HG02759 (cell line): ENCODE measurements at regions not wholly inside any gene's neighbourhood (a gene's known extent, or its start where the extent isn't known, plus 50 kb on each side); places are given as distances from the start of the nearest gene placed in this dataset.

Source experiments
- ATAC-seq: cut with Tn5 transposase; IDR thresholded peaks from one replicate; pipeline ENCODE4 v1.9.1; 2021; ENCODE audit warnings: mild to moderate bottlenecking, moderate library complexity; ENCODE audit not compliant: unreplicated experiment

DNA sequence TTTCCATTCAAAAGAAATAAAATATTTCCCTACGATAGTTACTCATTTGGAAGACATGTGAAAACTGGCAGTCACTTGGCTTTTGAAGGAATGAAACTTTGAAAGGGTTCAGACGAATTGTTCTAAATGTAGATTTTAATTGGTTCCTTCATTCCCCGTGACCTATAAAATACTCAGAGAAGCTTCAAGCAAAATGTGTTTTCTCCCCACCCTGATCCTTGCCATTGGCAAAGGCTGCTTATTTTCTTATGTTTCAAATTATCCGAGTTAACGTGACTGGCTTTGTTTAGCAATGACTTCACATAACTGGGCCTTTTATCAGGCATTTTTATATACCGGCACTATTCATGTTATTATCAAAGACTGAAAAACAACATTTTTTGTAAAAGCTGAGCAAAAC is 204.1 kb upstream of the NEIL3 start:
- ATAC-seq: no peak

DNA sequence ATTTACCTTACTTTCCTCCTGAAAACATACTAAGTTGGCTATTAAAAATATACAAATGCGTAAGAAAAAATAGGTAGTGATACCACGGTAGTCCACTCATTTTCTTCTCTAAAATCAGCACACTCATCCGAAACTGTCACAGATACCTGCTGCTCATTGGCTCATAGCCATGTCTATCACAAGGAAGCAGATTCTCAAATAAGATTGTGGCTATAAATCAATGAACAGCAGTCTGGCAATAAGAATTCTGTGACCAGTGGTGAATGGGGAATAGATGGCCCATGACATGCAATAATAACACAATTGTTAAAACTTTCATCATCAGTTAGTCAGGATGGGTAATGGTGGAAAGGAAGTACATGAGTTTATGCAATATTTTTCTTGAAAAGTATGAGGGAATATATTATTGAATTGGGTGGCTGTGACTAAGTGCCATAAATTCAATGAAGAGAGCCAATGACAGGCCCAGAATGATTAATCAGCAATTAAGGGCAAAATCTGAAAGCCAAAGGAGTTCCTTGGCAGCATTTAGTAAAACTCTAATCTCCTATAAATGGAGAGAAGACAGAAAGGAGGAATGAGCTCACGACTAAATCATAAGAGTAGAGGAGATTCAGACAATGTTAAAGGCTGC is 202.3 kb upstream of the NEIL3 start:
- ATAC-seq: no peak

DNA sequence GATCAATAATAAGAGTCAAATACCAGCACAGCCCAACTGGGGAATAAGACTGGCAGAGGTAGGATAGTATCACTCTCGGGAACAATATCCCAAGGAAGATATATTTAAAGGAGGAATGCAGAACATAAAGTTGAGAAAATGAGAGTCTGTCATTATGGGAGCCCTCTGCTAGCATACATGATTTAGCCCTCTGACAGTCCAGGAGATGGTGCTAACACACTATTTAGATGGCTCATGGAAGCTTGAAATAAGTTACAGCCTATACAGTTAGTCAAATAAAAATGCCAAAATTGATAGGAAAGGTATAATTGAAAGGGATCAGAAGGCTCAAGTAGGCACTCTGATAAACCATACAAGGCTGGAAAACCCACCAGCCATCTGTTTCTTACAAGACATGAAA is 201.0 kb upstream of the NEIL3 start:
- ATAC-seq: no peak

DNA sequence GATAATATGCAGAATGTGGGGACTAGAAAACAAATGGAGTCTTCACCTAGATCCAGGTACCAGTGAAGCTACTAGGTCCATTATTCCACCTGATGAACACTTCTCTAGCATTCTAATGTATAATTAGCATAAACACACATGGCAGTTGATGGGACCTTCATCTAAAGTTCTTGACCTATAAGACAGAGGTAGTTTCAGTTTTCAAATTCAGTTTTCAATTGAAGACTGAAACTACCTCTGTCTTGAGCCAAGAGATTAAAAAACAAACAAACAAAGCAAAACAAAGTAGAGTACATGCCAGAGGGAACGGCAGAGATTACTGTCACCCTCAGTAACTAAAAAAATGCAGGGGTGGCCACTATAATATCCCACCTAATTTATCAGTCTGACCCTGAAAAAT is 199.9 kb upstream of the NEIL3 start:
- ATAC-seq: no peak

DNA sequence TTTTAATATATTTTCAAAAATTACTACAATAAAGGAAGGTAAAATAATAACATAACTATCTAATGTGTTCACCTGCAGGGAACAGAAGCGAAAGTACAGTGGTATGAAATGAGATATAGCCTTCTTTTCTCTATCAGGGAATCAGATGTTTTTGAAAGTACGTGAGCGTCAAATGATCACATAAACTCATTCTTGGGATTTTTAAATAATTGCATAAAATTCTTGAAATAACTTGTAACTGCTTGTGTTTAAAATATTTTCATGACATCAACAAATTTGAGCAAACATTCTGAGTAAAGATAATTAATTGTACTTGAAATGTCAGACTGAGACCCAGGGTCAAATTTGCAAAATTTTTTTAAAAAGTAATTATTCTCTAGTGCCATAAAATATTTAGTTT is 193.5 kb upstream of the NEIL3 start:
- no peak for ATAC-seq

DNA sequence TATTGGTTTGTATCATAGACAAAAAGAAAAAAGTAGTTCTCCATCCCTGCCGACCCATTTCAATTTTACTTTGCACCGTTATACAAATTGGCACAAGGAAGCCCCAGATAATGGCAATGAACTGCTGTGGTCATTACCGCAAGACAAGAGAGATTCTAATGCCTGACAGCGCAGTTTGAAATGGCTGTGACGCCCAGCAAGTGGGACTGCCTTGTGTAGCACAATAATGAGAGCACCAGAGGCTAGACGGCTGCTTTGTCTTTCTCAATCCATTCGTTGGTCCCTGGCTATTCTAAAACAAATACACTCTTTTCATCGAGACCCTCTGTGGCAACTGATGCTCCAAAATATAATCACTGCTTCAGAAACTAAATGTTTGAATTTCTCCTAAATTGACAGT is 192.4 kb upstream of the NEIL3 start:
- ATAC-seq: no peak

DNA sequence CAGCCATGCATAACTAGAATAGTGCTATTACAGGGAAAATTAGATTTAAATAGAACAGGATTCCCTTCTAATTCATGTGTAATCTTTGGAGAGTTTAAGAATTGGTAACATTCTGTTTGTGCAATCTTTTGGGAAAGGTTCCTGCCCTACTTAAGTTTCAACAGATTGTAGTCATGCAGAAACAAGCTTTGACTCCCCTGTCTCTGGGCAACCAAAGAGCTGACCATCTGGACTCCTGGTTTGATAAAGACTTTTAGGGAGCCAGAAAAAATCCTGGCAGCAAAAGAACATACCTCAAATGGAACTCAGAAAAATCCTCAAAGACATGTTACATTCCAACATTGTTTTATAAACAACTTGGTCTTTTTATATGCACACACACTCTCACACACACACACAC is 191.1 kb upstream of the NEIL3 start:
- no peak for ATAC-seq

DNA sequence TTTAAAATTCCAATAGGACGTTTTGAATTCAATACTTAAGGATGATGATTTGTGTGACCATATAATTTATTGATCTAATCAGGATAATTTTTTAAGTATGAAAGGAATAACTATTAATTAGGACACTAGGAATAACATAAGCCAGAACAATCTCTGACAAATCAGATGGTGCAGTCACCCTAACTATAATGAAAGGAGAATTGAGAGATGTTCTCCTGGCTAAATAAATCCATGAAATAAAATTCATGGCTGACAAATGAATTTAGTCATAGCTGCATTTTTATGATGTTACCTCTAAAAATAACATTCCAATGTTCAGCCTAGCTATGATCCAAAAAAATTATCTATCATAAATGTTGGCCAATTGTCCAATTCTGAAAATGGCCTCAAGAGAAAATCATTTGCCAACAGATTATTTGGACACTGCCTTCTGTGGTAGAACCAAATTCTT is 190.6 kb upstream of the NEIL3 start:
- no peak for ATAC-seq

DNA sequence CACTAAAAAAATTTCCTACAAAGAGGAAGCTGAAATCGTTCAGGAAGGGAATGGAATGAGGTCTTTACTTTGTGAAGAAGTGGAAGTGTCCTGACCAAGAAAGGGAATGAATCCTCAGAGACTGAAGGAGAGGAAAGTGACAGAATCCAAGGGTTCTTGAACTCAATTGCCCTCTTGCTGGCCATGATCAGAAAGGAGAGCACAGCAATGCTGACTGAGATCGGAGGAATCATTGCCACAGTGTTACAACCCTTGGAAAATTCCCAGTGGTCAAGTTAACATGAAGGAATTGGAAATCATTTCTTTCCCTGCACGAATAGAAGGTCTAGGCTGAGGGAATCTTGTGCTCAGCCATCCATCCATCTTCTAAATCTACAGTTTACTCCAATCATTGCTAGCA is 190.0 kb upstream of the NEIL3 start:
- ATAC-seq: no peak

DNA sequence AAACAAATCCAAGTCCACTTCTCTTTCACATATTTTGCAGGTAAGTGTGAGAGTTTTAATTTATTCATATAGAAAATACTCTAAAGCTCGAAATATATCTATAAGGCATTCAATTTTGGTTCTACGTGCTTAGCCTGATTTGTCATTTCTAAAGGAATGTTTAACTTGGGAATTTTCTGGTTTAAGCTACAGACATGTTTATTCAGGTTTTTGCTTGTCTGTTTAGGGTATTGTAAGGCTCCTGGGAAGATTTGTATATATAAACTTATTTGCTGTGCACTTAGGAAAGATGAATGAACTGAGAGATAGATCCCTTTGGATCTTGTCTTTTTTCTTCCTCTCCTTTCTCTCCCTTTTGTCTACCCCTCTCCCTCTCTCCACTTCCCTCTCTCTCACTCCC is 185.9 kb upstream of the NEIL3 start:
- no peak for ATAC-seq

DNA sequence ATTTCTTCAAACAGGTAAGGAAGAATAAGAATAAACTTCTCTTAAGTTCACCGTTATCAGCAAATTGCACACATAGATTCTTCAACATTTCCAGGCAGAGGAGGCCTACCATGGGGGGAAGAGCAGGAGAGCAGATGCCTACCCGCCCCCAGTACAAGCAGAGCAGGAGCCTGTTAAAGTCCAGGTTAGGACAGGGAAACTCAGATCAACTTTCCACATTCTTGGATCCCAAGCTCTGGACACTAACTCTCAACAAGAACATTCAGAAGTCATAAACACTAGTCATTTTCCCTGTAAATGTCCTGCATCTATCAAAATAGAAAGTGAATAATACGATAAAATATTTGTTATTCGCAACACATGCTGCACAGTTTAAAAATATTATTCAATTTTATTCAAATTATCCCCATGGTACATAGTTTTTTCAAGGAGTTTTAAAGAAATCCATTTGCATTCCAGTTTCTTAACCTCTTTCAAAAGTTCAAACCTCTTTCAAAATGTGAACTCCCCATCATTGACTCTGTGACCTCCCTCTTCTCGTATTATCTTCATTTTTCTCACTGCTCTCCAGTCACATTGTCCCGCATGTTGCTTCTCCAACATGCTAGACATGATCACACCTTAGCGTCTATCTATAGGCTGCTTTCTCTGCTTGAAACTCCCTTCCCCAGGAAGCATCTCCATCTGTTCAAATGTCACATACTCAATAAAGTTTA is 185.2 kb upstream of the NEIL3 start:
- no peak for ATAC-seq

DNA sequence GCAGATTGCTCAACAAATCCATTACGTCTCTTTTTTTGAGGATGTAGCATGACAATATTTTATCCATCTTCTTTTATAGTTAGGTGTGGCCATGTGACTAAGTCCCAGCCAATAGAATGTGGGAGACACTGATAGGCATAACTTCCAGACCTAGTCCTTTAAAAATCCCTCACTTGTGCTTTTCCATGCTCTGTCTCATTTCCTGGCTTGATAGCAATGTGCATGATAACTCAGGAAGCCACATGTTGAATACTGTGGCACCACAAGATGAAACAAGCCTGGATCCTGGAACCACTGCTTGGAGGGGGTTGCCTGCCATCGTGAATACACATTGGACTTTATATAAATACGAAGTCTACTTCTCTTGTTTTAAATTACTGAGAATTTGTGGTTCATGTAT is 184.0 kb upstream of the NEIL3 start:
- ATAC-seq: no peak

DNA sequence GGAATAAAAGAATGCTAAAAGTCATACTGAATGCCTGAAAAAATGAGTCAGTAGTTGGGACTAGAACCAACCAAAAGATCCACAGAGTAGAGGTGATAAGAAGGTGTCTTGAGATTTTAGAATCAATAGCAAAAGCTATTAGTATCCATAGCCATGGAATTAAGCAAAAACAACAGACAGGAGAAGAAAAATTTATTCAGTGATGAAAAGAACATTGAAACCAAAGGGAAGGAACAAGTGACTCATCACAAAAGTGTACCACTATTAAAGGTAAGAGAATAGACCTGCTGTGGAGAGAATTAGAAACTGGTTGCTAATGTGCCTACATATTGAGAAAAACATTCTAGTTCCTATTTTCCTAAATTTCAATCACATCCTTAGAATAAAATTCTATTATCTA is 182.0 kb upstream of the NEIL3 start:
- ATAC-seq: no peak

DNA sequence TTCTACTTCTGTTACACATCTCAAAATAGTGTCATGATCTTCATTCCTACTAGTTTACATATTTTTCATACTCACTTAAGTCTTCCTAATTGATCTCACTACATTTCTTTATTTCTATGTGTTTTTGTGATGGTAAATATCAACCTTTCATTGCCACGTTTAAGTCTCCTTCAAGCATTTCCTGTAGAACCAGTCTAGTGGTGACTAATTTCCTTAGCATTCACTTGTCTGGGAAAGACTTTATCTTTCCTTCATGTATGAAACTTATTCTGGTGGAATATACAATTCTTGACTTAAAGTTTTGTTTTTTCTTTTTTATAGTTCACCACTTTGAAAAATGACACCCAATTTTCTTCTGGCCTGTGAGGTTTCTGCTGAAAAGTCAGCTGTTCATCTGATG is 181.4 kb upstream of the NEIL3 start:
- ATAC-seq: no peak

DNA sequence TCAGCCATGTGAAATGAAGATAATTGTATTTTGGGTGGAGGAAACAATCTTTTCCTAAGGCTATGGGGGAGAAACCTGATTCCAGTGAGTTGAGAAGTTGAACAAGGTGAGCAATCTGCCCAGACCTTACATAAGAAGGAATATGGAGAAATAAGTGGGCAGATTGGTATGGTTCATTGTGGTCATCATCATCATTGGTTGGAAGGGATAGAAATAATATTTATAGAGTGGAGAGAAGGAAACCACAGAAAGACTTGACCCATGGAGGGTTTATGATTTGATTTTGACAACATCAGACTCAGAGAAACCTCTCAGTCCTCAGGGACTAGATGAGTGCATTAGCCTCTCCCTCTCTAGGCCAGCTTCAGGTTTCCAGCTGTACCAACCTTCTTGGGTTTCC is 177.9 kb upstream of the NEIL3 start:
- ATAC-seq: no peak

DNA sequence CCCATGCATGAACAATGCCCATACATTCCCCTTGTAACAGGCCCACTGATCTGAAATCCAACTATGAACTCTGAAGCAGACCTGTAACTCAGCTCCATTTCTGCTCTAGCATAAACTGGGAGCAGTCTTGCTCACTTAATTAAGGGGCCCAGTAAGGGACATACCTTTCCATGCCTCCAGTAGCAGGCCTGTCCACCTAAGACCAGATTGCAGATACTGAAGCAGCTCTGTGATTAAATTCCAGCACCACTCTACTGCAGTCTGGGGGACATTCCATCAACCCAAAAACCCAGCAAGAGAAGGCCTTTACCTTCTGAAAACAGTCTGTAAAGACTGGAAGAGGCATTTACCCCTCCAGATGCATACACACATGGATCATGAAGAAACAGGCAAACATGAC is 162.0 kb upstream of the NEIL3 start:
- no peak for ATAC-seq

DNA sequence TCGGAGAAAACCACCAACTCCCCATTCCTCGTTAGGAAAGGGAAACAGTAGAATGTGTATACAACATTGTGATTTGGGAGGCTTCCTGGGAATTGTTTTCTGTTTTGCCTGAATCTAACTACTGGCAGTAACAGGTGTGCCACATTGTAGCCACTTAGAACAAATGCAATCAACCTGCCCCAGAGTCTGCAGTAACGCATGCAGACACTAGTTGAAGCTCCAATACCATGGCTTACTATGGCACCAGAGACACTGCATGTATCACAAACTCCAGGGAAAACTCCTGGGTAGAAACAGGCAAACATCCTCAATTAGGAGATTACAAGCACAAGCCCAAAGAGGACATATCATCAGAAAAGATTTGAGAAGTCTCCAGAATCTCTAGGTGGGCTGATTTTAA is 154.2 kb upstream of the NEIL3 start:
- ATAC-seq: no peak

DNA sequence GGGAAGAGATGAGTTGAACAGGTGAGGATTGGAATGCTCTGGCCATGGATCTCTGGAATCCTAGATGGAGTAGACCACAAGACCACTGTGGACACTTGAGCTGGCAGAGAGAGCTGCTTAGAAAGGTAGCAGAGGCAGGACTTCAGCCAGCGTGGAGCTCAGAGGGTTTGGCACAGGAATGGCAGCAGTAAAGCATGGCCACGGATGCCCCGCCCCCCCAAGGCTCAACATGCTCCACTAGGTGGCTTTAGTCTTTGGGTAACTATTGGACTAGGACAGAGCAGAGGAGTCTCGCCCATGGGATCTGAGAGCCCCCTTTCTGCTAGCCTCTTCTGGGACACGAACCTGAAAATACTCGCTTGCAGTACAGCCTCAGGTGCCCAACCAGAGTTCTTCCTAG is 150.1 kb upstream of the NEIL3 start:
- no peak for ATAC-seq

DNA sequence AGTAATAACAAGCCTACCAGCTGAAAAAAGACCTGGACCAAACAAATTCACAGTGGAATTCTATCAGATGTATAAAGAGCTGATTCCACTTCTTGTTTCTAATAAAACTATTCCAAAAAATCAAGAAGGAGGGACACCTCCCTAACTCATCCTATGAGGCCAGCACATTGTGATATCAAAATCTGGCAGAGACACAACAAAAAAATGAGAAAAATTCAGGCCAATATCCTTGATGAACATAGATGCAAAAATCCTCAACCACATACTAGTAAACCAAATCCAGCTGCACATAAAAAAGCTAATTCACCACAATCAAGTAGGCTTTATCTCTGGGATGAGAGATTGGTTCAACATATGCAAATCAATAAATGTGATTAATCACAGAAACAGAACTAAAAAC is 147.9 kb upstream of the NEIL3 start:
- no peak for ATAC-seq

DNA sequence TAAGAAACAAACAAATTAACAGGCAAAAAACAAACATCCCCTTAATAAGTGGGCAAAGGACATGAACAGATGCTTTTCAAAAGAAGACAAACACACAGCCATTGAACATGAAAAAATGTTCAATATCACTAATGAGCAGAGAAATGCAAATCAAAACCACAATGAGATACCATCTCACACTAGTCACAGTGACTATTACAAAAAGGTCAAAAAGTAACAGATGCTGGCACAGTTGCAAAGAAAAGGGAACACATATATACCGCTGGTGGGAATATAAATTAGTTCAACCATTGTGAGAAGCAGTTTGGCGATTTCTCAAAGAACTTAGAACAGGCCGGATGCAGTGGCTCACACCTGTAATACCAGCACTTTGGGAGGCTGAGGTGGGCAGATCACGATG is 146.1 kb upstream of the NEIL3 start:
- no peak for ATAC-seq

DNA sequence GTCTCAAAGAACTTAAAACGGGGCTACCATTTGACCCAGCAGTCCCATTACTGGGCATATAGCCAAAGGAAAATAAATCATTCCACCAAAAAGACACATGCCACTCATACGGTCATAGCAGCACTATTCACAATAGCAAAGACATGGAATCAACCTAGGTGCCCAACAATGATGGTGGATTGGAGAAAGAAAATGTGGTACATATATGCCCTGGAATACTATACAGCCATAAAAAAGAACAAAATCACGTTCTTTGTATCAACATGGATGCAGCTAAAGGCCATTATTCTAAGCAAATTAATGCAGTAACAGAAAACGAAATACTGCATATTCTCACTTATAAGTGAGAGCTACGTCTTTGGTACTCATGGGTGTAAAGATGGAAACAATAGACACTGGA is 138.1 kb upstream of the NEIL3 start:
- ATAC-seq: no peak

DNA sequence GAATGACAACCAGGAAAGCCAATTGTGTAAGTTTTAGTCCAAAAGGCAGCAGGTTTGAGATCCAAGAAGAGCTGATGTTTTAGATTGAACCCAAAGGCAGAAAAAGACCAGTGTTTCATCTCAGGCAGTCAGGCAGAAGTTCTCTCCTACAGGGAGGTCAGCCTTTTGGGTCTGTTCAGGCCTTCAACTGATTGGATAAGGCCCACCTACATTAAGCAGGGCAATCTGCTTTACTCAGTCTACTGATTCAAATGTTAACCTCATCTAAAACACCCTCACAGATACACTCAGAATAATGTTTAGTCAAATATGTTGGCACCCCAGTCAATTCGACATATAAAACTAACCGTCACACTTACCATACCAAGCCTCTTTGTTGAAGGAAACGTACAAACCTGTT is 134.2 kb upstream of the NEIL3 start:
- no peak for ATAC-seq

DNA sequence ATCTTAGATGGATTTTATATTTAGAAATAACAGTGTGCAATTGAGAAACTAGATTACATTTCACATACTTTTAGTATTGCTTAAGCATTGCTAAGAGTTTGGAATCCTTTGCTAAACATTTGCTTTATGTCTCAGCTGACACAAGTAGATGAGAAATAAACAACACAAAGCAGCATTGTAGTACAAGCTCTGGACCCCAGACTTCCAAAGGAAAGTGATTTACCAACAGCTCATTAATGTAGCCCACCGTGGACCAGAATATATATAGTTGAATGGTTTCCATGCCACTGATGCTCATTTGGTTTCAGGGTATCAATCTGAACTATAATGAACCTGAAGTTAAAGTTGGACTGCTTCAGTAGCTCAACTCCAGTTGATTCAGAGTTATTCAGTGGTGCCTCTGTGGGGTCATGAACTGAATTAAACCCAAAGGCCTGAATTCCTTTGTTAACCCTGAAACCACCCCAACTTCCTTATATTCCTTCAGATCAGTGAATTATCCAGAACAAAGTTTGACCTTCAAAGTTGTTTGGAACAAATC is 132.1 kb upstream of the NEIL3 start:
- no peak for ATAC-seq
